Aorta (tissue), 5 donors: ENCODE measurements at regions not wholly inside any gene's neighbourhood (a gene's known extent, or its start where the extent isn't known, plus 50 kb on each side); places are given as distances from the start of the nearest gene placed in this dataset.

Experiments used
- ATAC-seq: fragments of 200-7000 bp; cut with Tn5 transposase; one replicate; pipeline ENCODE4 v1.9.1; 2022; ENCODE audit warnings: moderate library complexity; ENCODE audit not compliant: low FRiP score
- DNase-seq, 2 donors: peaks; one replicate each; pipeline ENCODE4 v3.0.0-alpha.2; 2020
- H3K27ac ChIP-seq, 2 donors: one replicate each; pipeline ENCODE4 v1.5.1; 2013; ENCODE audit warnings: low read length in 2 of 2, mild to moderate bottlenecking in 2 of 2, moderate library complexity in 2 of 2, control low read depth in 1 of 2, inconsistent platforms in 1 of 2, low read depth in 1 of 2
- H3K27me3 ChIP-seq, 2 donors: one replicate each; pipeline ENCODE4 v1.6.1; 2013; ENCODE audit warnings: control low read depth in 1 of 2, low read length in 1 of 2, mild to moderate bottlenecking in 1 of 2, moderate library complexity in 1 of 2; ENCODE audit not compliant: insufficient read depth in 2 of 2, control insufficient read depth in 1 of 2
- H3K36me3 ChIP-seq, 2 donors: one replicate each; pipeline ENCODE4 v1.6.1; 2013; ENCODE audit warnings: control low read depth in 1 of 2, low read length in 1 of 2, mild to moderate bottlenecking in 1 of 2; ENCODE audit not compliant: insufficient read depth in 2 of 2, control insufficient read depth in 1 of 2
- H3K4me1 ChIP-seq, 2 donors: one replicate each; pipeline ENCODE4 v1.6.1; 2013; ENCODE audit warnings: low read length in 2 of 2, control low read depth in 1 of 2, mild to moderate bottlenecking in 1 of 2, moderate library complexity in 1 of 2; ENCODE audit not compliant: insufficient read depth in 2 of 2, control insufficient read depth in 1 of 2
- H3K4me3 ChIP-seq, 2 donors: one replicate each; pipeline ENCODE4 v1.5.1; 2013; ENCODE audit warnings: low read length in 2 of 2, control low read depth in 1 of 2, mild to moderate bottlenecking in 1 of 2
- H3K9me3 ChIP-seq: one replicate; pipeline ENCODE4 v1.6.1; 2013; ENCODE audit warnings: mild to moderate bottlenecking, low read length; ENCODE audit not compliant: control insufficient read depth
- WGBS, 2 donors: extraction: QIAGEN DNeasy Blood & Tissue Kit; methylation state at CpG; one replicate each; pipeline ENCODE4 v1.1.7; 2013; 5-methylcytosine and 5-hydroxymethylcytosine counted together
- intact Hi-C, 2 donors: fragments of 100-400 bp; cut with DNase I; formaldehyde crosslinking; loops; one replicate each; pipeline versions ENCODE4 v1.14.2 to v1.15.0; 2022
- donor health status: healthy with polysubstance abuse.
- donor health status: Bipolar disorder and iron deficiency.
- donor health status: DM: no; HTN: no; CAD: no.
- donor health status: DM: no; HTN: no; CAD: no.
- donor health status: DM: yes; HTN: yes; CAD: no.

- intact Hi-C loops = no loop called here
- no peaks in the 10 kb centered on the region for H3K9me3 ChIP-seq
- no peaks in the 10 kb centered on the region for H3K4me1 ChIP-seq
Observed at GRCh38 chr3:109888026-109888425, 550.7 kb upstream of the DPPA4 start.

DNA sequence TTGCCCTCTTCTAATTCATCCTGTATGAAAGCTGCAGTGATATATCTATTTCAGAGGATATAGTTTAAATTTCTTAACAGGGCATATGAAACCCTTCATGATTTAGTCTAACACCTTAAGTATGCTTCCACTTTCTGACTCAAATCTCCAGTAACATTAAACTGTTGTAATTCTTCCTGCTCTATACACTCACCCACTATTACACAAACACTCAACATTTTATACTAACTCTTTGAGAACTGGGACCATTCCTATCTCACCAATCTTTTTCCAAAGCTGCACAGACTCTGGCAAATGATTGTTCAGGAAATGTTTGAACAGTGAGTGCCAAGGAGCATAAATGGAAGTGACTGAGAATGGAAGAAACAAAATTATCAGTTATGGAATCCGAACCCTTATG lies 560.4 kb upstream of the DPPA4 start:
- Histone ChIP-seq H3K36me3 (no peaks in the 10 kb centered on the region), H3K27ac (no peak overlapping the region), H3K27me3 (no peaks in the 10 kb centered on the region), H3K4me1 (no peaks in the 10 kb centered on the region), H3K4me3 (no peak overlapping the region), H3K9me3 (no peaks in the 10 kb centered on the region)
- intact Hi-C loops = no loop called here
- ATAC-seq = no peak
- DNase-seq = no peak
- 48 to 59% methylated on average over 1 of the region's 1 CpG for WGBS, 2 donors

More at GRCh38 chr3:109888026-109888425, 550.7 kb upstream of the DPPA4 start:
- no peaks in the 10 kb centered on the region for H3K27me3 ChIP-seq
- H3K4me3 ChIP-seq = no peak overlapping the region
- ATAC-seq (no peak), DNase-seq (no peak)
- no peak overlapping the region for H3K27ac ChIP-seq
- H3K36me3 ChIP-seq = no peaks in the 10 kb centered on the region

GRCh38 chr3:109899925-109900324 lies 562.6 kb upstream of the DPPA4 start:
- ATAC-seq (no peak), DNase-seq (no peak)
- no peaks in the 10 kb centered on the region for H3K4me1 ChIP-seq
- no peak overlapping the region for H3K4me3 ChIP-seq
- intact Hi-C loops = no loop called here
- no peaks in the 10 kb centered on the region for H3K27me3 ChIP-seq
- H3K9me3 ChIP-seq = no peaks in the 10 kb centered on the region
- no peaks in the 10 kb centered on the region for H3K36me3 ChIP-seq
- WGBS, 2 donors = 64 to 72% methylated on average over 2 of the region's 2 CpGs
- no peak overlapping the region for H3K27ac ChIP-seq

GRCh38 chr3:109900783-109901182 lies 563.4 kb upstream of the DPPA4 start:
- ATAC-seq = no peak
- H3K27me3 ChIP-seq = no peaks in the 10 kb centered on the region
- WGBS, 2 donors = 72 to 97% methylated on average over 1 of the region's 1 CpG

DNA sequence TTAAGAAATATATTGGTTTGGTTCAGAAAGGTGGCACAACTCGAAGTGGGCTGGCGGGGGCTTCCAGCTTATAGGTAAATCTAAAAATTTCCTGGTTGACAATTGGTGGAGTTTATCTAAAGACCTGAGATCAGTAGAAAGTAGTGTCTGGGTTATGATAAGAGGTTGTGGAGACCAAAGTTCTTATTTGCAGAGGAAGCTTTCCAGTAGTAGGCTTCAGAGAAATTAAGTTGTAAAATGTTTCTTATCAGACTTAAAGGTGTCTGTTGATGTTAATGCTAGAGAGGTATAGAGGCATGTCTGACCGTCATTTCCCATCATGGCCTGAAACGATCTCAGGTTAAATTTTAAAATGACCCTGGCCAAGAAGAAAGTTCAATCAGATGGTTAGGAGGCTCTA lies 565.2 kb upstream of the DPPA4 start:
- ATAC-seq (no peak), DNase-seq (no peak)
- no peaks in the 10 kb centered on the region for H3K36me3 ChIP-seq
- H3K9me3 ChIP-seq = no peaks in the 10 kb centered on the region
- H3K4me1 ChIP-seq = no peaks in the 10 kb centered on the region
- H3K27ac ChIP-seq = no peak overlapping the region
- 91 to 96% methylated on average over 4 of the region's 4 CpGs for WGBS, 2 donors
- no peak overlapping the region for H3K4me3 ChIP-seq
- no peaks in the 10 kb centered on the region for H3K27me3 ChIP-seq
- intact Hi-C loops = no loop called here

More at GRCh38 chr3:109900783-109901182, 563.4 kb upstream of the DPPA4 start:
- H3K4me1 ChIP-seq = no peaks in the 10 kb centered on the region
- no peak overlapping the region for H3K27ac ChIP-seq
- no peaks in the 10 kb centered on the region for H3K9me3 ChIP-seq
- intact Hi-C loops = no loop called here
- no peaks in the 10 kb centered on the region for H3K36me3 ChIP-seq
- no peak overlapping the region for H3K4me3 ChIP-seq
- DNase-seq = no peak

- intact Hi-C loops = no loop called here
- WGBS, 2 donors = 89 to 91% methylated on average over 2 of the region's 2 CpGs
Observed at GRCh38 chr3:109903100-109903499, 565.8 kb upstream of the DPPA4 start.

GRCh38 chr3:109910772-109911171 lies 573.4 kb upstream of the DPPA4 start:
- intact Hi-C loops = no loop called here
- DNase-seq (no peak), ATAC-seq (no peak)
- Histone ChIP-seq H3K27ac (no peak overlapping the region), H3K36me3 (no peaks in the 10 kb centered on the region), H3K9me3 (no peaks in the 10 kb centered on the region), H3K4me1 (no peaks in the 10 kb centered on the region), H3K27me3 (no peaks in the 10 kb centered on the region), H3K4me3 (no peak overlapping the region)
- 76 to 80% methylated on average over 6 of the region's 6 CpGs for WGBS, 2 donors

More at GRCh38 chr3:109903100-109903499, 565.8 kb upstream of the DPPA4 start:
- Histone ChIP-seq H3K9me3 (no peaks in the 10 kb centered on the region), H3K27me3 (no peaks in the 10 kb centered on the region), H3K36me3 (no peaks in the 10 kb centered on the region), H3K4me1 (no peaks in the 10 kb centered on the region), H3K4me3 (no peak overlapping the region), H3K27ac (no peak overlapping the region)
- no peak for ATAC-seq
- no peak for DNase-seq

GRCh38 chr3:109918740-109919139 lies 581.4 kb upstream of the DPPA4 start:
- intact Hi-C loops = no loop called here
- Histone ChIP-seq H3K27ac (no peak overlapping the region), H3K36me3 (no peaks in the 10 kb centered on the region), H3K27me3 (no peaks in the 10 kb centered on the region), H3K9me3 (peaks cover 1% of the 10 kb centered on the region), H3K4me1 (no peaks in the 10 kb centered on the region), H3K4me3 (no peak overlapping the region)
- 29 to 30% methylated on average over 2 of the region's 2 CpGs for WGBS, 2 donors
- no peak for DNase-seq
- ATAC-seq = no peak

DNA sequence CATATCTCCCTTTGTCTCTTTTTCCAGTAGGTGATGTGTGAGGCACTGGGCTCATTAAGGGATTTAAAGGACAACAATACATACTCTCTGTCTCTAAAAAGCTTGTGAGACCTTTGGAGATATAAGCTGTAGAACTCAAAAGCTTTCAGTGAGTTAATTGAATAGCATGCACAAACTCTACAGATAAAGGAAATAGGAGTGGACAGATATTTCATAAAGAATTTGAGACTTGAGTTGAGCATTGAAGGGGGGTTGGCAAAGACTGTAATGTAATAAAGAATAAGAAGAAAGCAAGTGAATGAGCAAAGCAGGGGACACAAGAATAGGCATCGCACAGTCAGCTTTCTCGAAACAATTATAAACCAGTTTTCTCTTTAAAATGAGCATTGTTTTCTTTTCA lies 583.4 kb upstream of the DPPA4 start:
- no peaks in the 10 kb centered on the region for H3K4me1 ChIP-seq
- DNase-seq (no peak), ATAC-seq (no peak)
- intact Hi-C loops = no loop called here
- WGBS, 2 donors = 96 to 99% methylated on average over 2 of the region's 2 CpGs
- no peak overlapping the region for H3K27ac ChIP-seq
- peaks cover 1% of the 10 kb centered on the region for H3K9me3 ChIP-seq
- no peaks in the 10 kb centered on the region for H3K36me3 ChIP-seq
- H3K4me3 ChIP-seq = no peak overlapping the region
- H3K27me3 ChIP-seq = no peaks in the 10 kb centered on the region
